ENCODE measurements at regions not wholly inside any gene's neighbourhood (a gene's known extent, or its start where the extent isn't known, plus 50 kb on each side); places are given as distances from the start of the nearest gene placed in this dataset.

GRCh38 chr5:112560371-112560770, 141.3 kb upstream of the EPB41L4A start:
- CTCF ChIA-PET: no interaction called here
- no peaks in the 10 kb centered on the region for H3K9me3 ChIP-seq (ENCODE audit: low read depth, low read length, poor library complexity, severe bottlenecking)
- no TSS peak for BruUV-seq (replicated peaks)

GRCh38 chr5:112563169-112563826, 144.2 kb upstream of the EPB41L4A start:
- CTCF ChIA-PET: no interaction called here
- intact Hi-C loops (cut with micrococcal nuclease; ENCODE audit: unreplicated experiment): no loop called here
- BruUV-seq (replicated peaks): no TSS peak

More at GRCh38 chr5:112560371-112560770, 141.3 kb upstream of the EPB41L4A start:
- Histone ChIP-seq H3K27ac (ENCODE audit: low read depth, low read length, poor library complexity, severe bottlenecking) (no peak overlapping the region), H3K27me3 (replicated peaks; ENCODE audit: insufficient read depth, low read depth, low read length, poor library complexity) (no peaks in the 10 kb centered on the region), H3K4me1 (ENCODE audit: insufficient read depth, low read length, poor library complexity, severe bottlenecking) (no peaks in the 10 kb centered on the region), H3K4me3 (ENCODE audit: low read depth, low read length, poor library complexity, severe bottlenecking) (no peak overlapping the region), H3K36me3 (ENCODE audit: insufficient read depth, low read length, poor library complexity, severe bottlenecking) (no peaks in the 10 kb centered on the region)
- TF ChIP-seq EZH2 (IDR thresholded peaks at IDR 0.05; ENCODE audit: borderline replicate concordance, low read depth, low read length, poor library complexity, severe bottlenecking): no peak
- TF ChIP-seq CTCF (conservative IDR thresholded peaks at IDR 0.05; ENCODE audit: low read depth, low read length): no peak
- intact Hi-C loops (cut with micrococcal nuclease; ENCODE audit: unreplicated experiment): no loop called here
- no peak for DNase-seq (ENCODE audit: low spot score)
- POLR2A ChIA-PET (ENCODE audit: low non-redundant PET): no interaction called here

DNA sequence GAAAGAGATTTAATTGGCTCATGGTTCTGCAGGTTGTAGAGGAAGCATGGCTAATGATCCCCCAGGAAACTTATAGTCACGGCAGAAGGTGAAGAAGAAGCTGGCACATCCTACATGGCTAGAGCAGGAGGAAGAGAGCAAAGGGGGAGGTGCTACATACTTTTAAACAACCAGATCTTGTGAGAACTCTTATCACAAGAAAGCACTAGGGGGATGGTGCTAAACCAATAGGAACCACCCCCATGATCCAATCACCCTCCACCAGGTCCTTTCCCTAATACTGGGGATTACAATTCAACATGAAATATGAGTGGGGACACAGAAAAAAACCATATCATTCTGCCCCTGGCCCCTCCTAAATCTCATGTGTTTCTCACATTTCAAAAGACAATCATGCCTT, 147.2 kb upstream of the EPB41L4A start:
- CTCF ChIA-PET: no interaction called here
- no peaks in the 10 kb centered on the region for H3K27me3 ChIP-seq (replicated peaks; ENCODE audit: insufficient read depth, low read depth, low read length, poor library complexity)
- intact Hi-C loops (cut with micrococcal nuclease; ENCODE audit: unreplicated experiment): no loop called here
- H3K36me3 ChIP-seq (ENCODE audit: insufficient read depth, low read length, poor library complexity, severe bottlenecking): no peaks in the 10 kb centered on the region
- TF ChIP-seq EZH2 (IDR thresholded peaks at IDR 0.05; ENCODE audit: borderline replicate concordance, low read depth, low read length, poor library complexity, severe bottlenecking) (no peak), CTCF (conservative IDR thresholded peaks at IDR 0.05; ENCODE audit: low read depth, low read length) (no peak)
- H3K27ac ChIP-seq (ENCODE audit: low read depth, low read length, poor library complexity, severe bottlenecking): no peak overlapping the region
- no peaks in the 10 kb centered on the region for H3K4me1 ChIP-seq (ENCODE audit: insufficient read depth, low read length, poor library complexity, severe bottlenecking)
- POLR2A ChIA-PET (ENCODE audit: low non-redundant PET): no interaction called here
- DNase-seq (ENCODE audit: low spot score): no peak
- BruUV-seq (replicated peaks): no TSS peak
- no peak overlapping the region for H3K4me3 ChIP-seq (ENCODE audit: low read depth, low read length, poor library complexity, severe bottlenecking)
- no peaks in the 10 kb centered on the region for H3K9me3 ChIP-seq (ENCODE audit: low read depth, low read length, poor library complexity, severe bottlenecking)

More at GRCh38 chr5:112563169-112563826, 144.2 kb upstream of the EPB41L4A start:
- no peak overlapping the region for H3K27ac ChIP-seq (ENCODE audit: low read depth, low read length, poor library complexity, severe bottlenecking)
- H3K9me3 ChIP-seq (ENCODE audit: low read depth, low read length, poor library complexity, severe bottlenecking): no peaks in the 10 kb centered on the region
- no peak for TF ChIP-seq CTCF (conservative IDR thresholded peaks at IDR 0.05; ENCODE audit: low read depth, low read length)
- no peak for TF ChIP-seq EZH2 (IDR thresholded peaks at IDR 0.05; ENCODE audit: borderline replicate concordance, low read depth, low read length, poor library complexity, severe bottlenecking)
- no peaks in the 10 kb centered on the region for H3K36me3 ChIP-seq (ENCODE audit: insufficient read depth, low read length, poor library complexity, severe bottlenecking)
- POLR2A ChIA-PET (ENCODE audit: low non-redundant PET): no interaction called here
- no peak for DNase-seq (ENCODE audit: low spot score)
- no peaks in the 10 kb centered on the region for H3K27me3 ChIP-seq (replicated peaks; ENCODE audit: insufficient read depth, low read depth, low read length, poor library complexity)
- no peaks in the 10 kb centered on the region for H3K4me1 ChIP-seq (ENCODE audit: insufficient read depth, low read length, poor library complexity, severe bottlenecking)
- no peak overlapping the region for H3K4me3 ChIP-seq (ENCODE audit: low read depth, low read length, poor library complexity, severe bottlenecking)

Measured in A673 (cell line).